IMR-90 (cell line): ENCODE measurements at regions not wholly inside any gene's neighbourhood (a gene's known extent, or its start where the extent isn't known, plus 50 kb on each side); places are given as distances from the start of the nearest gene placed in this dataset.

ENCODE experiments used
- BHLHE40 ChIP-seq: fragments of 150-350 bp; IDR thresholded peaks from 2 replicates; pipeline ENCODE4 v1.6.1; 2016; ENCODE audit warnings: mild to moderate bottlenecking, low read depth, low read length
- CEBPB ChIP-seq: IDR thresholded peaks from 2 replicates; pipeline ENCODE4 v1.6.1; 2012; ENCODE audit warnings: low read depth, low read length, improper control_type of control experiment
- FOS ChIP-seq: fragments of 150-350 bp; IDR thresholded peaks from 2 replicates; pipeline ENCODE4 v1.6.1; 2016; ENCODE audit warnings: low read depth, low read length
- MAFK ChIP-seq: IDR thresholded peaks from 2 replicates; pipeline ENCODE4 v1.6.1; 2012; ENCODE audit warnings: low read depth, low read length, improper control_type of control experiment
- MXI1 ChIP-seq: IDR thresholded peaks from 2 replicates; pipeline ENCODE4 v1.6.1; 2012; ENCODE audit warnings: low read depth, mild to moderate bottlenecking, low read length, moderate library complexity, borderline replicate concordance
- POLR2A ChIP-seq: IDR thresholded peaks from 2 replicates; pipeline ENCODE4 v1.6.1; 2012; ENCODE audit warnings: mild to moderate bottlenecking, low read depth, low read length
- RAD21 ChIP-seq: IDR thresholded peaks from 2 replicates; pipeline ENCODE4 v1.6.1; 2012; ENCODE audit warnings: low read length, improper control_type of control experiment
- RCOR1 ChIP-seq: IDR thresholded peaks from 2 replicates; pipeline ENCODE4 v1.6.1; 2012; ENCODE audit warnings: mild to moderate bottlenecking, low read length, improper control_type of control experiment; ENCODE audit not compliant: insufficient replicate concordance
- RFX5 ChIP-seq: IDR thresholded peaks from 2 replicates; pipeline ENCODE4 v1.8.0; 2012; ENCODE audit warnings: low read depth, mild to moderate bottlenecking, low read length, moderate library complexity
- SMC3 ChIP-seq: fragments of 150-350 bp; IDR thresholded peaks from 2 replicates; pipeline ENCODE4 v1.6.1; 2016; ENCODE audit warnings: low read depth, mild to moderate bottlenecking, antibody characterized with exemption, low read length, moderate library complexity
- TF ChIP-seq, protein P1 (sequence below): fragments of 150-350 bp; IDR thresholded peaks from 2 replicates; pipeline ENCODE4 v1.6.1; 2016; ENCODE audit warnings: low read depth, mild to moderate bottlenecking, low read length, moderate library complexity, borderline replicate concordance
- TF ChIP-seq, protein P2 (sequence below): conservative IDR thresholded peaks from 2 replicates; pipeline ENCODE4 v1.5.1; 2012; ENCODE audit warnings: mild to moderate bottlenecking, low read depth, low read length, improper control_type of control experiment
- TF ChIP-seq, protein P3 (sequence below): fragments of 150-350 bp; IDR thresholded peaks from 2 replicates; pipeline ENCODE4 v1.6.1; 2017; ENCODE audit warnings: mild to moderate bottlenecking, antibody characterized with exemption, low read length, low read depth

DNA sequence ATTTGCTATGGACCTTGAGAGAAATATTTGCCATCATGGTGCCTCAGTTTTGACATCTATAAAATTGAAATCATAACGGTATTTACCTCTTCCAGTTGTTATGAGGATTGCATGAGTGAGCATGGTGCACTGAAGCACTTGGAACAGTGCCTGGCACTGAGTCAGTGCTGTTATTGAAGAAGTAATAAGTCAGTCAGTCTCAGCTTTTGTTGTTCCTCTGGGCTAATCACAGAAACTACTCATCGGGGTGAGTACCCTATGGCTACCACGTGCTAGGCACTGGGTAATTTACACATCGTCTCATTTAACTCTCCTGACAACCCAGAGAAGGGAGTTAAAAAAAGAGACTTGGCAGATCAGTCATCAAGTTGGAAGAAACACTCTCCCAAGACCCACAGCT lies 159.5 kb upstream of the NRXN3 start:
- TF ChIP-seq, protein P1, sequence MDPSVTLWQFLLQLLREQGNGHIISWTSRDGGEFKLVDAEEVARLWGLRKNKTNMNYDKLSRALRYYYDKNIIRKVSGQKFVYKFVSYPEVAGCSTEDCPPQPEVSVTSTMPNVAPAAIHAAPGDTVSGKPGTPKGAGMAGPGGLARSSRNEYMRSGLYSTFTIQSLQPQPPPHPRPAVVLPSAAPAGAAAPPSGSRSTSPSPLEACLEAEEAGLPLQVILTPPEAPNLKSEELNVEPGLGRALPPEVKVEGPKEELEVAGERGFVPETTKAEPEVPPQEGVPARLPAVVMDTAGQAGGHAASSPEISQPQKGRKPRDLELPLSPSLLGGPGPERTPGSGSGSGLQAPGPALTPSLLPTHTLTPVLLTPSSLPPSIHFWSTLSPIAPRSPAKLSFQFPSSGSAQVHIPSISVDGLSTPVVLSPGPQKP, result no peak
- TF ChIP-seq, protein P2, sequence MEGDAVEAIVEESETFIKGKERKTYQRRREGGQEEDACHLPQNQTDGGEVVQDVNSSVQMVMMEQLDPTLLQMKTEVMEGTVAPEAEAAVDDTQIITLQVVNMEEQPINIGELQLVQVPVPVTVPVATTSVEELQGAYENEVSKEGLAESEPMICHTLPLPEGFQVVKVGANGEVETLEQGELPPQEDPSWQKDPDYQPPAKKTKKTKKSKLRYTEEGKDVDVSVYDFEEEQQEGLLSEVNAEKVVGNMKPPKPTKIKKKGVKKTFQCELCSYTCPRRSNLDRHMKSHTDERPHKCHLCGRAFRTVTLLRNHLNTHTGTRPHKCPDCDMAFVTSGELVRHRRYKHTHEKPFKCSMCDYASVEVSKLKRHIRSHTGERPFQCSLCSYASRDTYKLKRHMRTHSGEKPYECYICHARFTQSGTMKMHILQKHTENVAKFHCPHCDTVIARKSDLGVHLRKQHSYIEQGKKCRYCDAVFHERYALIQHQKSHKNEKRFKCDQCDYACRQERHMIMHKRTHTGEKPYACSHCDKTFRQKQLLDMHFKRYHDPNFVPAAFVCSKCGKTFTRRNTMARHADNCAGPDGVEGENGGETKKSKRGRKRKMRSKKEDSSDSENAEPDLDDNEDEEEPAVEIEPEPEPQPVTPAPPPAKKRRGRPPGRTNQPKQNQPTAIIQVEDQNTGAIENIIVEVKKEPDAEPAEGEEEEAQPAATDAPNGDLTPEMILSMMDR, result no peak
- TF ChIP-seq POLR2A, result no peak
- TF ChIP-seq RFX5, result no peak
- TF ChIP-seq MAFK, result no peak
- TF ChIP-seq RAD21, result no peak
- no peak for TF ChIP-seq SMC3
- TF ChIP-seq, protein P3, sequence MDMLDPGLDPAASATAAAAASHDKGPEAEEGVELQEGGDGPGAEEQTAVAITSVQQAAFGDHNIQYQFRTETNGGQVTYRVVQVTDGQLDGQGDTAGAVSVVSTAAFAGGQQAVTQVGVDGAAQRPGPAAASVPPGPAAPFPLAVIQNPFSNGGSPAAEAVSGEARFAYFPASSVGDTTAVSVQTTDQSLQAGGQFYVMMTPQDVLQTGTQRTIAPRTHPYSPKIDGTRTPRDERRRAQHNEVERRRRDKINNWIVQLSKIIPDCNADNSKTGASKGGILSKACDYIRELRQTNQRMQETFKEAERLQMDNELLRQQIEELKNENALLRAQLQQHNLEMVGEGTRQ, result no peak
- TF ChIP-seq RCOR1, result no peak
- no peak for TF ChIP-seq MXI1
- TF ChIP-seq CEBPB, result no peak
- TF ChIP-seq FOS, result no peak
- no peak for TF ChIP-seq BHLHE40
